HT-29 (cell line): ENCODE measurements at regions not wholly inside any gene's neighbourhood (a gene's known extent, or its start where the extent isn't known, plus 50 kb on each side); places are given as distances from the start of the nearest gene placed in this dataset.
A peak's percentile ranks its signal among the peaks of the same experiment; 100 is the strongest.

Source experiments
- DNase-seq: peaks from one replicate; pipeline ENCODE4 v3.0.0-alpha.2; 2015; ENCODE audit warnings: low spot score

- no peak for DNase-seq
These were observed 81.5 kb upstream of the SOX4 start for GRCh38 chr6:21511891-21512550.

- no peak for DNase-seq
These were observed 79.3 kb upstream of the SOX4 start for GRCh38 chr6:21514288-21514687.

DNA sequence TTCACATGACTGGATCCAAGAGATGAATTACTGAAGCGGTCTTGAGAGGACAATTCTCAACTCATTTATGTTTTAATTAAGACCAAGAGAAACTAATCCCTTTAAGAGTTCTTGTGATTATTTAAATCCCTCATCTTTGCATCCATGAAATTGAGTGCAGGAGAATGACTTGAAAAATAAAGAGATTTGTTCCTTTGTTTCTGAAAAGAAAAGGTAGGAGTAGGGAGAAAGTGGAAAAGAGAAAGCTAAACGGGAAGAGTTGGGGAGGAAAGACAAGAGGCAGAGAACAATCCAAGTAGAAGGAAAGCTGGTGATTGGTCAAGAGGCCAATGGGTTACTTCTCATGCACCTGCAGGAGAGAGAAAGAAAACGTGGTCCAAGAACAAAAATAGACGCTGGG lies 75.2 kb upstream of the SOX4 start:
- no peak for DNase-seq

- DNase-seq, result no peak
These were observed 73.9 kb upstream of the SOX4 start for GRCh38 chr6:21519642-21520041.

DNA sequence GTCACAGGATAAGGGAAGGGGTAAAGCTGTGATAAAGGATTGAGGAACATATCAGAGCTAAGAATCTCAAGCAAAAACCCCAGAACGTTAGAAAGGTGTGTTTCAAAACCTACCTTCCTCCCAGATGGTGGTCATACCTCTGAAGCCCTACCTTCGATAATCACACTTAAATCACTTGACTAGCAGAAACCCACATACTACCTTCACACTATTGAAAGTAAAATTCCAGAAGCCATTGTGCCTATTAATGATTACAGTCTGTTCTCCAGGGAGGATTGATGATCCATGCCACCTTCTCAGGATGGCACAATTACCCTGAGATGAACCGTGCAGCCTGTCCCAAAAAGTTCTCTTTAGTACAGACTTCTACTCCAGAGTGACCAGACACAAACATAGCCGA lies 72.3 kb upstream of the SOX4 start:
- DNase-seq, result no peak

GRCh38 chr6:21522143-21522747 lies 71.3 kb upstream of the SOX4 start:
- DNase-seq, result no peak

GRCh38 chr6:21522797-21523456 lies 70.6 kb upstream of the SOX4 start:
- DNase-seq, result peak; percentile 30

GRCh38 chr6:21523652-21524051 lies 69.9 kb upstream of the SOX4 start:
- DNase-seq, result no peak

GRCh38 chr6:21524201-21524600 lies 69.3 kb upstream of the SOX4 start:
- no peak for DNase-seq

GRCh38 chr6:21526974-21527373 lies 66.6 kb upstream of the SOX4 start:
- DNase-seq, result no peak

DNA sequence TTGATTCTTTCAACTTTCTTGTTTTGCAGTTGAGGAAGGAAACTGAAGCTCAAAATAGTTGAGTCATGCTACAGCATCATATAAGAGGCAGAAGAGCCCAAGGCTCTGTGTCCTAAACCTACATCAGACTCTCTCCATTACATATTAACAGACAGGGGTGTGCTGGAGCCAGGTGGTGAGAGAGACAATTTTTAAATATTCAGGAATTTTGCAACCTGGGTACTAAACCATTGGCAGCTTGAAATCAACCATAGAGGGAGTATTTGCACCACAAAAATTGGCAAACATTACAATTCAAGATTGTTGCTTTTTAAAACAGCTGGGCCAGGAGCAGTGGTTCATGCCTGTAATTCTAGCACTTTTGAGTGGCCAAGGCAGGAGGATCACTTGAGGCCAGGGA lies 65.8 kb upstream of the SOX4 start:
- DNase-seq, result no peak

DNA sequence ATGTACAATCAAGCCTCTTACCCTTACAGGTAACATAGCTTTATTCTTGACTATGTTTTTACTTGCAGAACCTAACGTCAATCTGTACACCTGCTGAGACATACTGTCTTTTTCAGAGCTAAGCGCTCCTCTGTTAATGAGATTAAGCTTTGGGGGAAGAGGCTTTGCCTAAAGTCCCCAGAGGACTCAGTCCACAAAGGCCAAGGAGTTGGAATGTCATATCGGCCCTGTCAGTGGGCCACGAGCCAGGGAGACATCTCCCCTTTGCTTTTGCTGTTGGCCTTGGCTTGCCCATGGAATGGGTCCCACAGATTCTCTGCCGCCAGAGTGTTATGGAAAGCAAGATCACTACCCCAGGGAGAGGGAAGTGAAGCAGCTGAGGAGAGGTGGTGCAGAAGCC lies 64.1 kb upstream of the SOX4 start:
- no peak for DNase-seq

DNA sequence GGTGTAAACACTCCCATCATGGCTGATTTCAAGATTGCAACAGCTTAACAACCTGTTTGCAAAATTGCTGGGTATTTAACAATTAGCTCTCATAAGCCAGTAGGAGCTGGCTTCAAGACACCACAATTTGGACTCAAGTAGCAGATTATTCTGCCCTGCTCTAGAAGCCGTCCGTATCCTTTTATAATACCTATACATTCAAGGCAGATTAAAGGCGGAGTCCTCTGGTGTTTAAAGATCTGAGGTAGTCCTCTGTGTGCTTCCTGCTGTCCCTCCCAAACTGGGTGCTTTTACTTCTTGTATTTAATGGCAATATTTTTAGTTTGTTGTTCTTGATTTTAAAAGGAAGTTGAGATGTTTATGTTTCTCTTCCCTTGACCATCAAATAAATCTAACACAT lies 62.2 kb upstream of the SOX4 start:
- DNase-seq, result no peak

GRCh38 chr6:21533678-21534077 lies 59.9 kb upstream of the SOX4 start:
- DNase-seq, result no peak

GRCh38 chr6:21536280-21536766 lies 57.2 kb upstream of the SOX4 start:
- no peak for DNase-seq

DNA sequence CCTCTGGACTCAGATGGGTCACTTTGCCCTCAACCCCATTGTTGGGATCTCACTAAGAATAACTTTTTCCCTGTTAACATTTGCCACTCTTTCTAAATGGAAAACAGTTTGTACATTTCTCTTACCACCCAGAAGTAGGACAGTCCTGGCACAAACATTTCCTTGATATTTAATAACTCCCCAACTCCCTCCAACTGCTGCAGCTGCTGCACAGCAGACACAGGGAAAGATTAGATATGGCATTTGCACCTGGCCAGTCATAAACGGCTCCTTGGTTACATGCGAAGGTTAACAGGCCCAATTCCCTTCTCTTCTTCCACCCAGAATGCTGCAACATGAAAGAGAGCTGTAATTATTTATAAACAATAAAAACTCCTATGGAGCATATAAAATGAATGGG lies 55.9 kb upstream of the SOX4 start:
- no peak for DNase-seq

GRCh38 chr6:21538186-21538798 lies 55.3 kb upstream of the SOX4 start:
- no peak for DNase-seq

- DNase-seq, result no peak
These were observed 53.9 kb upstream of the SOX4 start for GRCh38 chr6:21539621-21540100.
